ENCODE measurements at regions not wholly inside any gene's neighbourhood (a gene's known extent, or its start where the extent isn't known, plus 50 kb on each side); places are given as distances from the start of the nearest gene placed in this dataset.

GRCh38 chr11:121757480-121758125 is 304.8 kb upstream of the SORL1-AS1 start:
- H3K27me3 Mint-ChIP-seq (ENCODE audit: low read depth), result no peaks in the 10 kb centered on the region
- ChIA-PET CTCF (interaction anchor here (1.3 kb wide), 1 partner anchor 445 kb away, joined by 3 read pairs; no protein-coding TSS in a partner anchor), POLR2A (no interaction called here)
- H3K27ac Mint-ChIP-seq, result no peak overlapping the region
- peaks cover 28% of the 10 kb centered on the region for H3K4me1 Mint-ChIP-seq
- no peak overlapping the region for H3K4me3 Mint-ChIP-seq
- ATAC-seq, result no peak
- TF ChIP-seq ESRRA (CRISPR knock-in tag; IDR thresholded peaks at IDR 0.05; ENCODE audit: borderline replicate concordance) (no peak), ZBTB21 (CRISPR knock-in tag; IDR thresholded peaks at IDR 0.05; ENCODE audit: borderline replicate concordance) (no peak), FOXJ3 (CRISPR knock-in tag; IDR thresholded peaks at IDR 0.05; ENCODE audit: borderline replicate concordance) (no peak), RELA (CRISPR knock-in tag; IDR thresholded peaks at IDR 0.05; ENCODE audit: borderline replicate concordance) (no peak), ZNF423 (CRISPR knock-in tag; IDR thresholded peaks at IDR 0.05) (no peak), OVOL2 (CRISPR knock-in tag; IDR thresholded peaks at IDR 0.05; ENCODE audit: borderline replicate concordance) (no peak), PRRX2 (CRISPR knock-in tag; IDR thresholded peaks at IDR 0.05) (no peak), CBFB (CRISPR knock-in tag; IDR thresholded peaks at IDR 0.05; ENCODE audit: low read depth) (no peak), SMAD4 (CRISPR knock-in tag; IDR thresholded peaks at IDR 0.05) (no peak), TEAD1 (CRISPR knock-in tag; IDR thresholded peaks at IDR 0.05) (no peak)
- TF ChIP-seq, protein P1, sequence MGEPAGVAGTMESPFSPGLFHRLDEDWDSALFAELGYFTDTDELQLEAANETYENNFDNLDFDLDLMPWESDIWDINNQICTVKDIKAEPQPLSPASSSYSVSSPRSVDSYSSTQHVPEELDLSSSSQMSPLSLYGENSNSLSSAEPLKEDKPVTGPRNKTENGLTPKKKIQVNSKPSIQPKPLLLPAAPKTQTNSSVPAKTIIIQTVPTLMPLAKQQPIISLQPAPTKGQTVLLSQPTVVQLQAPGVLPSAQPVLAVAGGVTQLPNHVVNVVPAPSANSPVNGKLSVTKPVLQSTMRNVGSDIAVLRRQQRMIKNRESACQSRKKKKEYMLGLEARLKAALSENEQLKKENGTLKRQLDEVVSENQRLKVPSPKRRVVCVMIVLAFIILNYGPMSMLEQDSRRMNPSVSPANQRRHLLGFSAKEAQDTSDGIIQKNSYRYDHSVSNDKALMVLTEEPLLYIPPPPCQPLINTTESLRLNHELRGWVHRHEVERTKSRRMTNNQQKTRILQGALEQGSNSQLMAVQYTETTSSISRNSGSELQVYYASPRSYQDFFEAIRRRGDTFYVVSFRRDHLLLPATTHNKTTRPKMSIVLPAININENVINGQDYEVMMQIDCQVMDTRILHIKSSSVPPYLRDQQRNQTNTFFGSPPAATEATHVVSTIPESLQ (CRISPR knock-in tag; IDR thresholded peaks at IDR 0.05), result no peak
- TF ChIP-seq, protein P2, sequence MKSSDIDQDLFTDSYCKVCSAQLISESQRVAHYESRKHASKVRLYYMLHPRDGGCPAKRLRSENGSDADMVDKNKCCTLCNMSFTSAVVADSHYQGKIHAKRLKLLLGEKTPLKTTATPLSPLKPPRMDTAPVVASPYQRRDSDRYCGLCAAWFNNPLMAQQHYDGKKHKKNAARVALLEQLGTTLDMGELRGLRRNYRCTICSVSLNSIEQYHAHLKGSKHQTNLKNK (CRISPR knock-in tag; IDR thresholded peaks at IDR 0.05), result no peak
- H3K36me3 Mint-ChIP-seq, result no peaks in the 10 kb centered on the region
- no peak for DNase-seq (ENCODE audit: low spot score)
- H3K9me3 Mint-ChIP-seq, result no peaks in the 10 kb centered on the region

DNA sequence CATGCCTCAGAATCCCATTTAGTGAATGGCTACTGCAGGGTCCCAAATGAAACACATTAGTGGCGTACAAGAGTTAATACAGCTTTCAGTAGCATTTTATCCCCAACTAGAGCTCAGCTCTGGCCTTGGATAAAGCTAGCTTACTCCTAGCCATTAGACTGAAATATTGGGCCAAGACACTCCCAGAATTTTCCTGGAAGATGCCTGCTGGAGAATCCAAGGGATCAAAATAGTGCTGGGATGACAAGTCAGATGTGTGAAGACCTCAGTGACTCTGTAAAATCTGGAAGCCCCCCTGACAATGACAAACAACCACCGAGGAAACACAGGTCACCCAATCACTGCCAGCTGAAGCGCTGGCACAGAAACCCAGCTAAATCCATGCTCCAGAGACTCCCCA is 303.1 kb upstream of the SORL1-AS1 start:
- ChIA-PET POLR2A (interaction anchor here (0.5 kb wide), 1 partner anchor 201 kb away, joined by 3 read pairs; no protein-coding TSS in a partner anchor), CTCF (interaction anchor here (0.6 to 1.3 kb wide), 2 partner anchors 40 to 346 kb away, joined by 5 to 6 read pairs; no protein-coding TSS in a partner anchor)
- 0 out of 2 replicates have a peak, but pooled peaks cover 3% of the 10 kb centered on the region for H3K9me3 Mint-ChIP-seq
- H3K4me1 Mint-ChIP-seq, result peaks cover 27% of the 10 kb centered on the region
- H3K27me3 Mint-ChIP-seq (ENCODE audit: low read depth), result no peaks in the 10 kb centered on the region
- no peaks in the 10 kb centered on the region for H3K36me3 Mint-ChIP-seq
- H3K4me3 Mint-ChIP-seq, result no peak overlapping the region
- H3K27ac Mint-ChIP-seq, result no peak overlapping the region
- ATAC-seq (no peak), DNase-seq (ENCODE audit: low spot score) (no peak)
- TF ChIP-seq GABPB1 (CRISPR knock-in tag; IDR thresholded peaks at IDR 0.05) (no peak), MXD4 (CRISPR knock-in tag; IDR thresholded peaks at IDR 0.05; ENCODE audit: borderline replicate concordance) (no peak), IRF2 (CRISPR knock-in tag; IDR thresholded peaks at IDR 0.05; ENCODE audit: borderline replicate concordance, low read depth) (no peak), ATF1 (CRISPR knock-in tag; IDR thresholded peaks at IDR 0.05) (no peak), ESRRA (CRISPR knock-in tag; IDR thresholded peaks at IDR 0.05; ENCODE audit: borderline replicate concordance) (no peak), EMX1 (CRISPR knock-in tag; IDR thresholded peaks at IDR 0.05) (no peak), PRDM15 (CRISPR knock-in tag; IDR thresholded peaks at IDR 0.05) (no peak), JUN (CRISPR knock-in tag; IDR thresholded peaks at IDR 0.05) (no peak)
- TF ChIP-seq, protein P3, sequence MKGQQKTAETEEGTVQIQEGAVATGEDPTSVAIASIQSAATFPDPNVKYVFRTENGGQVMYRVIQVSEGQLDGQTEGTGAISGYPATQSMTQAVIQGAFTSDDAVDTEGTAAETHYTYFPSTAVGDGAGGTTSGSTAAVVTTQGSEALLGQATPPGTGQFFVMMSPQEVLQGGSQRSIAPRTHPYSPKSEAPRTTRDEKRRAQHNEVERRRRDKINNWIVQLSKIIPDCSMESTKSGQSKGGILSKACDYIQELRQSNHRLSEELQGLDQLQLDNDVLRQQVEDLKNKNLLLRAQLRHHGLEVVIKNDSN (CRISPR knock-in tag; IDR thresholded peaks at IDR 0.05), result no peak
- TF ChIP-seq, protein P4, sequence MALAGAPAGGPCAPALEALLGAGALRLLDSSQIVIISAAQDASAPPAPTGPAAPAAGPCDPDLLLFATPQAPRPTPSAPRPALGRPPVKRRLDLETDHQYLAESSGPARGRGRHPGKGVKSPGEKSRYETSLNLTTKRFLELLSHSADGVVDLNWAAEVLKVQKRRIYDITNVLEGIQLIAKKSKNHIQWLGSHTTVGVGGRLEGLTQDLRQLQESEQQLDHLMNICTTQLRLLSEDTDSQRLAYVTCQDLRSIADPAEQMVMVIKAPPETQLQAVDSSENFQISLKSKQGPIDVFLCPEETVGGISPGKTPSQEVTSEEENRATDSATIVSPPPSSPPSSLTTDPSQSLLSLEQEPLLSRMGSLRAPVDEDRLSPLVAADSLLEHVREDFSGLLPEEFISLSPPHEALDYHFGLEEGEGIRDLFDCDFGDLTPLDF (CRISPR knock-in tag; IDR thresholded peaks at IDR 0.05), result no peak
- TF ChIP-seq, protein P5, sequence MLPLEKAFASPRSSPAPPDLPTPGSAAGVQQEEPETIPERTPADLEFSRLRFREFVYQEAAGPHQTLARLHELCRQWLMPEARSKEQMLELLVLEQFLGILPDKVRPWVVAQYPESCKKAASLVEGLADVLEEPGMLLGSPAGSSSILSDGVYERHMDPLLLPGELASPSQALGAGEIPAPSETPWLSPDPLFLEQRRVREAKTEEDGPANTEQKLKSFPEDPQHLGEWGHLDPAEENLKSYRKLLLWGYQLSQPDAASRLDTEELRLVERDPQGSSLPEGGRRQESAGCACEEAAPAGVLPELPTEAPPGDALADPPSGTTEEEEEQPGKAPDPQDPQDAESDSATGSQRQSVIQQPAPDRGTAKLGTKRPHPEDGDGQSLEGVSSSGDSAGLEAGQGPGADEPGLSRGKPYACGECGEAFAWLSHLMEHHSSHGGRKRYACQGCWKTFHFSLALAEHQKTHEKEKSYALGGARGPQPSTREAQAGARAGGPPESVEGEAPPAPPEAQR (CRISPR knock-in tag; IDR thresholded peaks at IDR 0.05), result no peak
- TF ChIP-seq, protein P6, sequence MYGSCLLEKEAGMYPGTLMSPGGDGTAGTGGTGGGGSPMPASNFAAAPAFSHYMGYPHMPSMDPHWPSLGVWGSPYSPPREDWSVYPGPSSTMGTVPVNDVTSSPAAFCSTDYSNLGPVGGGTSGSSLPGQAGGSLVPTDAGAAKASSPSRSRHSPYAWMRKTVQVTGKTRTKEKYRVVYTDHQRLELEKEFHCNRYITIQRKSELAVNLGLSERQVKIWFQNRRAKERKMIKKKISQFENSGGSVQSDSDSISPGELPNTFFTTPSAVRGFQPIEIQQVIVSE (CRISPR knock-in tag; IDR thresholded peaks at IDR 0.05; ENCODE audit: borderline replicate concordance), result no peak
